PC-3 (cell line): ENCODE measurements at regions not wholly inside any gene's neighbourhood (a gene's known extent, or its start where the extent isn't known, plus 50 kb on each side); places are given as distances from the start of the nearest gene placed in this dataset.

Experiments
- ATAC-seq: fragments of 200-7000 bp; cut with Tn5 transposase; 2 replicates; pipeline ENCODE4 v1.9.1; 2020; ENCODE audit warnings: mild to moderate bottlenecking, moderate library complexity
- BruUV-seq: library from RNA; stranded (reverse); fragments of 400-500 nt; replicated peaks from 2 replicates; lab custom pipeline; 2021; lab: Mats Ljungman, UMichigan
- CTCF ChIA-PET: fragments of 300-600 bp; sonication (Branson Sonifier 250); formaldehyde crosslinking; loops from one replicate; lab custom pipeline; 2022; ENCODE audit warnings: antibody characterized with exemption; lab: Charles Lee
- POLR2A ChIA-PET: fragments of 300-600 bp; sonication (Branson Sonifier 250); formaldehyde crosslinking; loops from one replicate; lab custom pipeline; 2022; ENCODE audit warnings: antibody characterized with exemption; ENCODE audit not compliant: unreplicated experiment; lab: Charles Lee
- DNase-seq: peaks from one replicate; pipeline ENCODE4 v3.0.0-alpha.2; 2015
- H2AFZ ChIP-seq: fragments of 300-600 bp; sonication (generic); 2 replicates; pipeline ENCODE4 v1.6.0; 2016; ENCODE audit warnings: antibody characterized with exemption, low read length
- H3F3A ChIP-seq: fragments of 300-600 bp; sonication (generic); one replicate; pipeline ENCODE4 v1.6.0; 2017; ENCODE audit warnings: antibody characterized with exemption, low read length, control low read depth, mild to moderate bottlenecking; ENCODE audit not compliant: unreplicated experiment
- H3K27ac ChIP-seq: fragments of 300-600 bp; sonication (generic); 2 replicates; pipeline ENCODE4 v1.5.1; 2016; ENCODE audit warnings: mild to moderate bottlenecking, low read length
- H3K27me3 ChIP-seq: fragments of 300-600 bp; sonication (generic); 2 replicates; pipeline ENCODE4 v1.6.1; 2016; ENCODE audit warnings: low read length, mixed read lengths
- H3K36me3 ChIP-seq: fragments of 300-600 bp; sonication (generic); 2 replicates; pipeline ENCODE4 v1.6.1; 2016; ENCODE audit warnings: low read depth, mixed run types, low read length, mixed read lengths
- H3K4me1 ChIP-seq: fragments of 300-600 bp; sonication (generic); 2 replicates; pipeline ENCODE4 v1.5.1; 2016; ENCODE audit warnings: low read length; ENCODE audit not compliant: insufficient read depth
- H3K4me2 ChIP-seq: fragments of 300-600 bp; sonication (generic); 2 replicates; pipeline ENCODE4 v1.6.0; 2016; ENCODE audit warnings: low read length
- H3K4me3 ChIP-seq: fragments of 300-600 bp; sonication (generic); 2 replicates; pipeline ENCODE4 v1.5.1; 2016; ENCODE audit warnings: mild to moderate bottlenecking, low read length, mixed read lengths
- H3K79me2 ChIP-seq: fragments of 300-600 bp; sonication (generic); 2 replicates; pipeline ENCODE4 v1.6.1; 2017; ENCODE audit warnings: low read length, mixed read lengths
- H3K9ac ChIP-seq: fragments of 300-600 bp; sonication (generic); 2 replicates; pipeline ENCODE4 v1.6.0; 2016; ENCODE audit warnings: mild to moderate bottlenecking, low read length
- H3K9me2 ChIP-seq: fragments of 300-600 bp; sonication (generic); replicated peaks from 2 replicates; pipeline ENCODE4 v1.6.1; 2016; ENCODE audit warnings: mixed run types, low read length, mixed read lengths
- H3K9me3 ChIP-seq: fragments of 300-600 bp; sonication (generic); 2 replicates; pipeline ENCODE4 v1.6.1; 2016; ENCODE audit warnings: low read length, mixed read lengths
- H4K20me1 ChIP-seq: fragments of 300-600 bp; sonication (generic); 2 replicates; pipeline ENCODE4 v1.6.1; 2016; ENCODE audit warnings: low read length, mixed read lengths
- CTCF ChIP-seq: fragments of 300-600 bp; sonication (generic); conservative IDR thresholded peaks from 2 replicates; pipeline ENCODE4 v1.5.1; 2017; ENCODE audit warnings: antibody characterized with exemption, low read depth, mild to moderate bottlenecking, low read length
- EZH2 ChIP-seq: fragments of 300-600 bp; sonication (generic); IDR thresholded peaks from one replicate; pipeline ENCODE4 v1.6.1; 2017; ENCODE audit warnings: antibody characterized with exemption, mild to moderate bottlenecking, low read length; ENCODE audit not compliant: unreplicated experiment
- EZH2phosphoT487 ChIP-seq: fragments of 300-600 bp; sonication (generic); IDR thresholded peaks from 2 replicates; pipeline ENCODE4 v1.6.1; 2018; ENCODE audit warnings: mild to moderate bottlenecking, antibody characterized with exemption, low read length, borderline replicate concordance
- intact Hi-C: fragments of 100-400 bp; cut with micrococcal nuclease; formaldehyde crosslinking; loops from 2 replicates; pipeline ENCODE4 v1.9.0; 2023

- H3K9me3 ChIP-seq: no peaks in the 10 kb centered on the region
- ChIA-PET POLR2A (no interaction called here), CTCF (no interaction called here)
- no peak overlapping the region for H3K4me3 ChIP-seq
- no peaks in the 10 kb centered on the region for H3K79me2 ChIP-seq
- no peaks in the 10 kb centered on the region for H3K27me3 ChIP-seq
- DNase-seq (no peak), ATAC-seq (no peak)
- H2AFZ ChIP-seq: no peak overlapping the region
- H3K9me2 ChIP-seq: no peaks in the 10 kb centered on the region
- no peaks in the 10 kb centered on the region for H4K20me1 ChIP-seq
- H3F3A ChIP-seq: no peaks in the 10 kb centered on the region
- no peak for TF ChIP-seq EZH2phosphoT487
- no peak for TF ChIP-seq EZH2
- TF ChIP-seq CTCF: no peak
- no peak overlapping the region for H3K4me2 ChIP-seq
- intact Hi-C loops: no loop called here
- no peaks in the 10 kb centered on the region for H3K4me1 ChIP-seq
- no peak overlapping the region for H3K27ac ChIP-seq
- no peak overlapping the region for H3K9ac ChIP-seq
- H3K36me3 ChIP-seq: no peaks in the 10 kb centered on the region
- no TSS peak for BruUV-seq
These were observed 72.9 kb downstream of the HDGFL1 start for GRCh38 chr6:22642254-22642653.

- H3F3A ChIP-seq: no peaks in the 10 kb centered on the region
These were observed 74.4 kb downstream of the HDGFL1 start for GRCh38 chr6:22643780-22644179.

GRCh38 chr6:22647719-22648118 lies 78.4 kb downstream of the HDGFL1 start:
- Histone ChIP-seq H3K36me3 (no peaks in the 10 kb centered on the region), H3K4me3 (no peak overlapping the region), H3K27me3 (no peaks in the 10 kb centered on the region), H3K4me1 (no peaks in the 10 kb centered on the region), H3K79me2 (no peaks in the 10 kb centered on the region), H3F3A (no peaks in the 10 kb centered on the region), H2AFZ (no peak overlapping the region), H4K20me1 (no peaks in the 10 kb centered on the region), H3K27ac (no peak overlapping the region), H3K9ac (no peak overlapping the region), H3K9me2 (no peaks in the 10 kb centered on the region), H3K9me3 (no peaks in the 10 kb centered on the region), H3K4me2 (no peak overlapping the region)
- no peak for TF ChIP-seq EZH2phosphoT487
- TF ChIP-seq EZH2: no peak
- TF ChIP-seq CTCF: no peak
- ATAC-seq (no peak), DNase-seq (no peak)
- POLR2A ChIA-PET: no interaction called here
- BruUV-seq: no TSS peak
- CTCF ChIA-PET: no interaction called here
- intact Hi-C loops: no loop called here

More at GRCh38 chr6:22643780-22644179, 74.4 kb downstream of the HDGFL1 start:
- no peaks in the 10 kb centered on the region for H3K9me3 ChIP-seq
- no peaks in the 10 kb centered on the region for H3K36me3 ChIP-seq
- no peaks in the 10 kb centered on the region for H3K9me2 ChIP-seq
- POLR2A ChIA-PET: no interaction called here
- no peaks in the 10 kb centered on the region for H4K20me1 ChIP-seq
- no peak overlapping the region for H3K4me2 ChIP-seq
- TF ChIP-seq CTCF (no peak), EZH2phosphoT487 (no peak)
- no peak for ATAC-seq
- no peak overlapping the region for H3K4me3 ChIP-seq
- no peak for DNase-seq
- no TSS peak for BruUV-seq
- intact Hi-C loops: no loop called here
- no peaks in the 10 kb centered on the region for H3K79me2 ChIP-seq
- CTCF ChIA-PET: no interaction called here
- no peak overlapping the region for H3K9ac ChIP-seq
- no peaks in the 10 kb centered on the region for H3K4me1 ChIP-seq
- no peak overlapping the region for H2AFZ ChIP-seq
- no peak overlapping the region for H3K27ac ChIP-seq
- no peaks in the 10 kb centered on the region for H3K27me3 ChIP-seq
